Hepatocyte (in vitro differentiated cells): ENCODE measurements at regions not wholly inside any gene's neighbourhood (a gene's known extent, or its start where the extent isn't known, plus 50 kb on each side); places are given as distances from the start of the nearest gene placed in this dataset.

Source experiments
- EZH2 ChIP-seq: fragments of 200-600 bp; sonication (generic); IDR thresholded peaks from 2 replicates; pipeline ENCODE4 v1.6.1; 2016; ENCODE audit warnings: antibody characterized with exemption, mild to moderate bottlenecking, borderline replicate concordance
- TF ChIP-seq, protein P1 (sequence below): fragments of 200-600 bp; sonication (generic); IDR thresholded peaks from 2 replicates; pipeline ENCODE4 v1.5.1; 2016; ENCODE audit warnings: antibody characterized with exemption, mild to moderate bottlenecking; ENCODE audit not compliant: poor library complexity

DNA sequence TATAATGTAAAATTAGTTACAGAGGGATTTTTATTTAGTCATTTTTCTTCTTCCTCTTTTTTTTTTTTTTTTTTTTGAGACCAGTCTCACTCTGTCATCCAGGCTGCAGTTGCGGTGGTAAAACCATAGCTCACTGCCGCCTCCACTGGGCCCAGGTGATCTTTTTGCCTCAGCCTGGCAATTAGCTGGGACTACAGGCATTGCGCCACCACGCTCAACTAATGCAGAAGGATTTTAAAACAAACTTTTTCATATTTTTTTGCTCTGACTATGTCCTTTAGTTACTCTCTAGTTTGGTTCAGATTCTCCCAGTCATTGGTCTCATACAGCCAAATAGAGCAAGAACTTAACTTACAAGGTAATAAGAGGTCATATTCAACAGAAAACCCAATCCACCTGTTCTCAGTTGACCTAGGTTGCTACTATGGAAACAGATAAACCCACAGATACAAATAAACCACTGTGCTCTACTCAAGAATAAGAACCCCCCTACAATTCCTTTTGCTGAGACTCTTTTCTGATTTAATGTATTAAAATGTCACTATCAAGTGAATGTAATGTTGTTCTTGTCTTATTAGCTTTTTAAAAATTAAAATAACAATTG lies 50.1 kb upstream of the TTC39B start:
- TF ChIP-seq, protein P1, sequence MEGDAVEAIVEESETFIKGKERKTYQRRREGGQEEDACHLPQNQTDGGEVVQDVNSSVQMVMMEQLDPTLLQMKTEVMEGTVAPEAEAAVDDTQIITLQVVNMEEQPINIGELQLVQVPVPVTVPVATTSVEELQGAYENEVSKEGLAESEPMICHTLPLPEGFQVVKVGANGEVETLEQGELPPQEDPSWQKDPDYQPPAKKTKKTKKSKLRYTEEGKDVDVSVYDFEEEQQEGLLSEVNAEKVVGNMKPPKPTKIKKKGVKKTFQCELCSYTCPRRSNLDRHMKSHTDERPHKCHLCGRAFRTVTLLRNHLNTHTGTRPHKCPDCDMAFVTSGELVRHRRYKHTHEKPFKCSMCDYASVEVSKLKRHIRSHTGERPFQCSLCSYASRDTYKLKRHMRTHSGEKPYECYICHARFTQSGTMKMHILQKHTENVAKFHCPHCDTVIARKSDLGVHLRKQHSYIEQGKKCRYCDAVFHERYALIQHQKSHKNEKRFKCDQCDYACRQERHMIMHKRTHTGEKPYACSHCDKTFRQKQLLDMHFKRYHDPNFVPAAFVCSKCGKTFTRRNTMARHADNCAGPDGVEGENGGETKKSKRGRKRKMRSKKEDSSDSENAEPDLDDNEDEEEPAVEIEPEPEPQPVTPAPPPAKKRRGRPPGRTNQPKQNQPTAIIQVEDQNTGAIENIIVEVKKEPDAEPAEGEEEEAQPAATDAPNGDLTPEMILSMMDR, result no peak
- no peak for TF ChIP-seq EZH2
